GF-D8 (cell line): ENCODE measurements at regions not wholly inside any gene's neighbourhood (a gene's known extent, or its start where the extent isn't known, plus 50 kb on each side); places are given as distances from the start of the nearest gene placed in this dataset.
"Not testable (repeated sequence)": the region's sequence is repeated elsewhere in the genome, so short reads cannot be mapped to it uniquely, and the experiment has no call there.

Experiments used
- DNase-seq: peaks from one replicate; lab custom pipeline; 2025; lab: John Stamatoyannopoulos, UW

DNA sequence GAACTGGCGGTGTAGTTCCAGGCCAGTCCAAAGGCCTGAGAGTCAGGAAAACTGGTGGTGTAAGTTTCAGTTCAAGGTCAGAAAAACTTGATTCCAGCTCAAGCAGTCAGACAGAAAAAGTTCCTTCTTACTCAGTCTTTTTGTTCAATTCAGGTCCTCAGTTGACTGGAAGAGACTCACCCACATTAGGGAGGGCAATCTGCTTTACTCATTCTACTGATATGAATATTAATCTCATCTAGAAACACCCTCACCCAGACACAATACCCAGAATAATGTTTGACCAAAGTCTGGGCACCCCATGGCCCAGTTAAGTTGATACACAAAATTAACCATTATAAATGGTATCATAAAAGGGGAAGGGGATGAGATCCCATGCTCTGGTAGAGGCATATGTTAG is 50.1 kb upstream of the LTA4H start:
- DNase-seq = no peak

DNA sequence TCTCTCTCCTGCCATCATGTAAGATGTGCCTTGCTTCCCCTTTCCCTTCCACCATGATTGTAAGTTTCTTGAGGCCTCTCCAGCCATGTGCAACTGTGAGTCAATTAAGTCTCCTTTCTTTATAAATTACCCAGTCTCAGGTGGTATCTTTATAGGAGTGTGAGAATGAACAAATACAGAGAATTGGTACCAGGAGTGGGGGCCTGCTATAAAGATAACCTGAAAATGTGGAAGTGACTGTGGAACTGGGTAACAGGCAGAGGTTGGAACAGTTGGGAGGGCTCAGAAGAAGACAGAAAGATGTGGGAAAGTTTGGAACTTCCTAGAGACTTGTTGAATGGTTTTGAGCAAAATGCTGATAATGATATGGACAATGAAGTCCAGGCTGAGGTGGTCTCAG is 50.8 kb upstream of the LTA4H start:
- not testable (repeated sequence) for DNase-seq

DNA sequence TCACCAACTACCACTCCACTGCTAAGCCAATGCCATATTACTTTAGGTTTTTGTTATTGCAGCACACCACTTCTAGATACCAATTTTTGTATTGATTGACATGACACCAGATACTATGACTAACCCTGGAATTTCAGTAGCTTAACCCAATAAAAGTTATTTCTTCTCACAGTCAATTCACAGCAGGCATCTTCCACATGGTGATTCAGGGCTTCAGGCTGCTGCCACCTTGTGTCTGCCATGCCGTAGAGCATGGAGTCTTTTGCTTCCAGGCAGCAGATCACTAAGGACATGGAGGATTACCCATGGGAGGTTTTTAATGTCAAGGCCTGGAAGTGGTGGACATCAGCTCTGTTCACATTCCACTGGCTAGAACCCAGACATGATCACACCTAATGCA is 56.4 kb upstream of the LTA4H start:
- no peak for DNase-seq

DNA sequence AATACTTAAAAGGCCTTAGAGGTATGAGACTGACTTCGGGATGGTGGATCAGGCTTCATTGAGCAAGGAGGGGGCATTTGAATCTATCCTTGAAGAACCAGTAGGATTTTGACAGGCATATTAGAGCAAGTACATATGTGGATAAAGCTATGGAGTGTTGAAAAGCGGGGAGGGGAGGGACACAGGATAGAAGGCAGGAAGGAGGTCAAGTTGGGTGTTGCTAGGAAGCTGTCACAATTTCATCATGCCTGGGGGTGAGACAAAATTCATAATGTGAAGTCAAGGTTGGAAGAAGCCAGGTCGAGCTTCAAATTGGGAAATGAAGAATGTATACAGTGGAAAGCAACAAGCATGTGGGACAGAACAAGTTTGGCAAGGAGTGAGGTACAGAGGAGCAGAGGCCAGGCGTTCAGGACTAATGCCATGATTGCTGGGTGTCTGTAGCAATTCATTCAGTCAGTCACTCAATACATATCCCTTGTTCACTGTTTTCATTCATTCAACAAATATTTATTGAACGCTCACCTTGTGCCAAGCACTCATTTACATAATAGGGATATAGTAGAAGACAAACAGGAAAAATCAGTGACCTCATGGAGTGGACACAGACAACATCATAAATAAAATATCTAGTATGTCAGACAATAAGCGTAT is 58.3 kb upstream of the LTA4H start:
- no peak for DNase-seq

DNA sequence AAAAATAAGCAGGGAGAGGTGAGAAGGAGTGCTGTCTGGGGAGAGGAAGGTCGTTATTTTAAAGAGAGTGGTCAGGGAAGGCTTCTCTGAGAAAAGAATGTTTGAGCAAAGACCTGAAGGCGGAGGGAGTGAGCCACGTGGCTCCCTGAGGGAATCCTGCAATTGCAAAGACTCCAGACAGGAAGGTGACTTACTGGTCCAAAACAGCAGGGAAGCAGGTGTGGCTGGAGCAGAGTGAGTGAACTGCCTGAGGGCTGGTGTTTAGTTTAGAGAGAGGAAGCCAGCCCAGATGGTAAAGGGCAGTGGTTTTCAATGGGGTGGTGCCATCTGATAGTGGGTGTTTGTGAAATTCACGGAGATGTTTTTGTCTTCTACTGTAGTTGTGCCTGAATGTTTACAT is 58.8 kb upstream of the LTA4H start:
- DNase-seq = no peak

DNA sequence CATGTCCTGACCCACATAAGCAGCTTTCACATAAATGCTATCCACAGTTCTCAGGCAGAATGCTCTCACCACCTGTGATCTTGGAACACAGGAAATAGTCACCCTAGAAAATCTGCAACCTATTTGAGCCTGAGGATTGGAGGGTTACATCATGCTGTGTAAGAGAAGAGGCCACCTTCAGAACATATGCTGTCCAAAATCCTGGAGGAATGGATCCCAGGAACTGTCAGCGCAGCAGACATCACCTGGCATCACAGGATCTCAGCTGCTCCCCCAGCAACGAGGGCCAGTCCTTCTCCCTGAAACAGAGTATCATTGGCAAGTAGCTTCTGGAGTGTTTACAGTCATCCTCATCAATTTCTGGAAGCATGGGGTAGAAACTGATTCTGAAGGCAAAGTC is 63.2 kb upstream of the LTA4H start:
- DNase-seq = no peak

DNA sequence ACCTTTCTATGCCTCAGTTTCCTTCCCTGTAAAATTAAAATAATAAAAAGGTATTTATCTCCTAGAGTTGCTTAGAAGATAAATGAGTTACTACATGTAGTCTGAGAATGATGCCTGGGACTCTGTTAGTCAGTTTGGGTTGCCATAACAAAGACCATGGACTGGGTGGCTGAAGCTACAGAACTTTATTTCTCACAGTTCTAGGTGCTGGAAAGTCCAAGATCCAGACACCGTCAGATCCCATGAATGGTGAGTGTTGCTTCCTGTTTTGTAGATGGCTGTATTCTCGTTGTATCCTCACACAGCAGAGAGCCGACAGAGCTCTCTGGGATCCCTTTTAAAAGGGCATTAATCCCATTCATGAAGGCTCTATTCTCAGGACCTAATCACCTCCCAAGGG is 64.0 kb upstream of the LTA4H start:
- DNase-seq = no peak

DNA sequence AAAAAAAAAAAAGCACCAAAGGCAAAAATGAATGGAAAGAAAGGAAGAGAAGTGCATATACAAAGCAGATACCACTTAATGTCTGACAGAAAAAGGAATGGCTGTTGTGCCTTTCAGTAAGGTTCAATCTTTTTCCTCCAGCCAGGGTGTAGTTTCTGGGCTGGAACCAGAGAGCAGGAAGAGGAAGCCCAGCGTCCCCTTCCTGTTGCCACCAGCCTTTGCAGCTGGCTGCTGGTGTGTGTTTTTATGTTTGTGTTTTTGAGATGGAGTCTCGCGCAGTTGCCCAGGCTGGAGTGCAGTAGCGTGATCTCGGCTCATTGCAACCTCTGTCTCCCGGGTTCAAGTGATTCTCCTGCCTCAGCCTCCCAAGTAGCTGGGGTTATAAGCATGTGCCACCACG is 64.6 kb upstream of the LTA4H start:
- no peak for DNase-seq

DNA sequence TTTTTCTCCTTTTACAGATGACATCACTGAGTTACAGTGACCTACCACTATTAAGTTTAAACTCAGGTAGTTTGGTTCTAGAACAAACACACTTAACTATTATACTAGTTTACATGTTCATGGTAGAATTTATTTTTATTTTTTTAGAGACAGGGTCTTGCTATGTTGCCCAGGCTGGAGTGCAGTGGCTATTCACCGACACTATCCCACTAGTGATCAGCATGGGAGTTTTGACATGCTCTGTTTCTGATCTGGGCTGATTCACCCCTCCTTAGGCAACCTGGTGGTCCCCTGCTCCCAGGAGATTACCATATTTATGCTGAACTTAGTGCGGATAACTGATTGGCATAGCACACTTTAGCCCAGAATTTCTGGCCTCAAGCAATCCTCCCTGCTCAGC is 66.4 kb upstream of the LTA4H start:
- no peak for DNase-seq

DNA sequence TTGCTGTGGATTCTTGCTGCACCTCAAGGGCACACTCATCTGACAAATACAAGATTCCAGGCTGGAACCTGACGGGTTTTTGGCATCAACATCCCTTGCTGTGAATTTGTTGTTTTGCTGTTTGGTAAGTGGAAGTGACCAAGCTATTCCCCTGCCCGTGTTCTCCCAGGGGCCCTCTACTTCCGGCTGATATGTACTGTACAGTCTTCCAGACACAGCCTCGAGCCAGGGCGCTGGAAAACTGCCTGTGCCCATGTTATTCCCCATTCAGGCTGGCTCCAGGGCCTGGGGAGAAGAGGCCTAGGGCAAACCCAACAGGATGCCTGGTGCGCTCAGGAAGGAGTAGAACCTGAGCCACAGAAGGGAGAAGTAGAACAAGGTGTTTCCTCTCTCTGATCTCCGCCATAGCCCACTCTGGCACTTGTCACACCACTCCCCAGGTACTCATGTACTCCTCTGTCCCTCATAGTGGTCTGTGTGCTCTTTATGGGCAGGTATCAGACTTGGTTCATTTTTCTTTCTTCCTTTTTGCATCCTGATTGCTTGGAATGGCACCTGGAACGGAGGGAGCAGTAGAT is 67.8 kb upstream of the LTA4H start:
- no peak for DNase-seq

DNA sequence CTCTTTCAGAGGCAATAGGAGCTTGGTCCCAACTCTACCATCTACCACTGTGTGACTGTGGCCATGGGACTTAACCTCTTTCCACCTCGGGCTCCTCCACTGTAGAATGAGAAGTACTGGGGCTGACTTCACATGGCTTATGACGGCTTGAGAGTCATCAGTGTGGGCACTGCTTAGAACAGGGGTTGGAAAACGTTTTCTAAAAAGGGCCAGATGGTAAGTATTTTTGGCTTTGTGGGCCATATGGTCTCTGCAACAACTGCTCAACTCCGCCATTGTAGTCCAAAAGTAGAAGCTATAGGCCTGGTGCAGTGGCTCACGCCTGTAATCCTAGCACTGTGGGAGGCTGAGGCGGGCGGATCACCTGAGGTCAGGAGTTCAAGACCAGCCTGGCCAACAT is 69.2 kb upstream of the LTA4H start:
- no peak for DNase-seq

DNA sequence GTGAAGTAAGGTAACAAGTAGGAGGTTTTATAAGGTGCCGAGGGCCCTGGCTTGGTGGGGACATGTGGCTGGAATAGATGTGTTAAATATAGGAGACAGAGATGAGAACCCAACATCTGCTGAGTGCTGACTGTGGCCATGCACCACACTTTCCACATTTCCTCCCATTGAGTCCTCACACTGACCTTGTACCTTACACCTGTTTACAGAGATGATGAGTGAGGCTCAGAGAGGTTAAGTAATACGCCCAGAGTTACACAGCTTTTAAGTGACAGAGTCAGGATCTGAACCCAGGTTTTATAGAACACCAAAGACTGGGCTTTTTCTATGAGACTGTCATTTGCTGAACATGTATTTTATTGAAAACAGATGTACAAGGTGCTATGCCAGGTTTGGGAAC is 70.8 kb upstream of the LTA4H start:
- no peak for DNase-seq

DNA sequence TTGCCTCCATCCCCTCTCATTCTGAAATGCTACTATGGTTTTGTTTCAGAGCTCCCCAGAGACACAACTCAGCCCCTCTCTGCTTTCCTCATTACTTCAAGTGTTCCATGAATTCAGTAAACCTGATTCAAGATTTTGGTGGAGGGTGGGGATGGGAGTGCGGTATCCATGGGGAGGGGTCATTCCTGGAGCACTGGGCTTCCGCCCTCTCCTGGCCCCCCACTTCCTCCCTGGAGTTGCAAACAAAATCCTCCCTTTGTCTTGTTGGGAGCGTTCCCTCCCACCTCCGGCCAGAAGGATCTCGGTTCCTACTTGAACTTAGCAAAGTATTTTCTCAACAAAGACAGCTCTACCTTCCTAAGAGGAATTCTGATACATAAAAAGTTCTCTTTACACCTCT is 71.8 kb upstream of the LTA4H start:
- no peak for DNase-seq

DNA sequence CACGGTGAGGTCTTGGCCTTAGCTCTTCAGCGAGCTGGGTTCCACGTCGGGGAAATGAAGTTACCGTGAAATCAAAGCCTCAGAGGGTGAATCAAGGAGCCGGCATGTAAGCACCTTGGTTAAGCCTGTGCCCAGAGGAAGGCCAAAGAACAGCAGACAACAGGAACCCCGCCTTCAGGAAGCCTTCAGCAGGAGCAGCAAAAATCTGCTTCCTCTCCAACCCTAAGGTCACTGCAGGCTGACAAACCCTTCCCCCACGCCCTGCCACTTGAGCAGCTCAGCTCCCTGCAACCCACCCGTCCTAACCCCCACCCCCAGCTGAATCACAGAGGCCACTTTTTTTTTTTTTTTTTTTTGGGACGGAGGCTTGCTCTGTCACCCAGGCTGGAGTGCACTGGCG is 72.9 kb upstream of the LTA4H start:
- DNase-seq = peak; percentile 38

DNA sequence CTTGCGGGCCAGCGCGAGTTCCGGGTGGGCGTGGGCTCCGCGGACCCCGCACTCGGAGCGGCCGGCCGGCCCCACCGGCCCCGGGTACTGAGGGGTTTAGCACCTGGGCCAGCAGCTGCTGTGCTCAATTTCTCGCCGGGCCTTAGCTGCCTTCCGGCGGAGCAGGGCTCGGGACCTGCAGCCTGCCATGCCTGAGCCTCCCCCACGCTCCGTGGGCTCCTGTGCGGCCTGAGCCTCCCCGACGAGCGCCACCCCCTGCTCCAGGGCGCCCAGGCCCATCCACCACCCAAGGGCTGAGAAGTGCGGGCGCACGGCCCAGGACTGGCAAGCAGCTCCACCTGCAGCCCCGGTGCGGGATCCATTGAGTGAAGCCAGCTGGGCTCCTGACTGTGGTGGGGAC is 73.6 kb upstream of the LTA4H start:
- not testable (repeated sequence) for DNase-seq

DNA sequence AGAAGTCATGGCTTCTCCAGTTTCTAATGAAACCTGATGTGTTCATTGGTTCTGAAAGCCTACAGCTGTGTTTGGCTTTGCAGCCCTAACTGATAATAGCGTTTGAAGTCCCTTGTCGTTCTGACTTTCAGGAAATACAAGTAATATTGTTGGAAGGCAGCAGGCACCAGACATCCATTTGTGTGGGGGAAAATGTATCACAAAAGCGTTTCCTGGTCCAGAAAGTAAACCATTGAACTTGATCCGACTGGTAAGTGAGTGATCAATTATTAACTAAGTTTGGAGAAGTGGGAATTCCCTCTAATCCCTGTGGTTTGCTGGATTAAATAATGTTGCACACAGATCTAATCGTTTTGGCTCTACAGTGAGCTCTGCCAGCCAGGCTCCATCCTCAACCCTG is 77.3 kb upstream of the LTA4H start:
- DNase-seq = no peak

DNA sequence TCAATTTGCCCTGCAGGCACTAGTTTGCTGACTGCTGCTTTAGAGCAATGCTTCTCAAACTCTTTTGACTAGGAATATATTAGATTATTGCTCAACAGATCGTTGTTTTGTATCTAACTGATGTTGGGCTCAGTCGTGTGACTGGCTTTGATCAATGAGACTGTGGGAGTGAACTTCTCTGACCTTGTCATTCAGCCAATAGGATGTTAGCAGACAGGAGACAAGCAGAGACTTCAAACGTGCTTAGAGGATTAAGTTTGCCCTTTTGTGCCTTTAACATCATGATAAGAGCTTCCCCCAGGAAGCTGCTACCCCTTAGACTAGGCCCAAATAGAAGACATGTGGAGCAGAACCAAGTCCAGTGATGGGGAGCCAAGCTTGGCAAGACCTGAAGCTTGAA is 76.7 kb upstream of the ELK3 start:
- no peak for DNase-seq

DNA sequence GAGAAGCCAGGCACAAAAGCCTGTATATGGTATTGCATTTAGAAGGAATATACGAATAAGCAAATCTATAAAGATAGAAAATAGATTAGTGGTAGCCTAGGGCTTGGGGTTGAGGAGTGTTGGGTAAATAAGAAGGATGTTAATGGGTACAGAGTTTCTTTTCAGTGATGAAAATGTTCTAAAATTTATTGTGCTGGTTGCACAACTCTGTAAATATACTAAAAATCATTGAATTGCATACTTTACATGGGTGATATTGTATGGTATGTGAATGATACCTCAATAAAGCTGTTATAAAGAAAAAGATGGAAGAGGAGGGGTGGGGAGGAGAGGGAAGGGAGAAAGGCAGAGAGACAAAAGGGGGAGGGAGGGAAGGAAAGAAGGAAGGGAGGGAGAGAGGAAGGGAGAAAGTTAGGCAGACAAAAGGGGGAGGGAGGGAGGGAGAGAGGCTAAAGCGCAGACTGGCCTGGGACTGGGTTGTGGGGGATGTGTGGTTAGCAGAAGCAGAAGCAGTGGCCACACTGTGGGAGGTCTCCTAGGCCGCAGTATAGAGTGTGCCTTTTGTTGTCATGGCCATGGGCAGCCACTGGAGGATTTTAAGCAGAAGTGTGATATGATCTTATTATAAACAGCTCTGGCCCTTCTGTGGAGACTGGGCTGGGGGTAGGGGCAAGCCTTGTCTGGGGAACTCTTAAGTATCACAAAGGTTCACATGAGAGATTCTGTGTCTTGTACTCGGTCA is 73.6 kb upstream of the ELK3 start:
- peak; percentile 57 for DNase-seq

DNA sequence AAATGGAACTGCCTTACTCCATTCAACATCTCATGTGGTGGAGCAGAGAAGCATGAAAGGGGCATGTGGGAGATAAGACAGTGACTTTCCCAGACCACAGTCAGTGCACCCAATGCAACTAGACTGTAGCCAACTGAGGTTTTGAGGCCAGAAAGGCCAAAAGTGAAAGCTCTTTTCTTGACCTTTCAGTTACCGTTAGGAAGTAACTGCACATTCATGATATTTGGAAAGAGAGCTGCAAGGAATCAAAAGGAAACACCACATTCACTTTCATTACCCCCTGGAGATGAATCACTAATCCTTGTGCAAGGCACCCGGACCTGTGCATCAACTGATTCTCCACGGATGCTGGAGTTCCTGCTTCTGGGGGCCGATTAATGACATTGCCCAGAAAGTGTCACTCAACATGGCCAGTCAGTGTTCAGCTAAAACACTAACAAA is 72.9 kb upstream of the ELK3 start:
- no peak for DNase-seq

DNA sequence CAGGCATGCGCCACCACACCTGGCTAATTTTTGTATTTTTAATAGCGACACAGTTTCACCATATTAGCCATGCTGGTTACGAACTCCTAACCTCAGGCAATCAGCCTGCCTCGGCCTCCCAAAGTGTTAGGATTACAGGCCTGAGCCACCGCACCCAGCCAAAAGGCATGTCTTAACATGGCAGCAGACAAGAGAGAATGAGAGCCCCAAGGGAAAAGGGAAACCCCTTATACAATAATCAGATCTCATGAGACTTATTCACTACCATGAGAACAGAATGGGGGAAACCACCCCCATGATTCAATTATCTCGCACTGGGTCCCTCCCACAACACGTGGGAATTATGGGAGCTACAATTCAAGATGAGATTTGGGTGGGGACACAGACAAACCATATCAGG is 65.9 kb upstream of the ELK3 start:
- not testable (repeated sequence) for DNase-seq

DNA sequence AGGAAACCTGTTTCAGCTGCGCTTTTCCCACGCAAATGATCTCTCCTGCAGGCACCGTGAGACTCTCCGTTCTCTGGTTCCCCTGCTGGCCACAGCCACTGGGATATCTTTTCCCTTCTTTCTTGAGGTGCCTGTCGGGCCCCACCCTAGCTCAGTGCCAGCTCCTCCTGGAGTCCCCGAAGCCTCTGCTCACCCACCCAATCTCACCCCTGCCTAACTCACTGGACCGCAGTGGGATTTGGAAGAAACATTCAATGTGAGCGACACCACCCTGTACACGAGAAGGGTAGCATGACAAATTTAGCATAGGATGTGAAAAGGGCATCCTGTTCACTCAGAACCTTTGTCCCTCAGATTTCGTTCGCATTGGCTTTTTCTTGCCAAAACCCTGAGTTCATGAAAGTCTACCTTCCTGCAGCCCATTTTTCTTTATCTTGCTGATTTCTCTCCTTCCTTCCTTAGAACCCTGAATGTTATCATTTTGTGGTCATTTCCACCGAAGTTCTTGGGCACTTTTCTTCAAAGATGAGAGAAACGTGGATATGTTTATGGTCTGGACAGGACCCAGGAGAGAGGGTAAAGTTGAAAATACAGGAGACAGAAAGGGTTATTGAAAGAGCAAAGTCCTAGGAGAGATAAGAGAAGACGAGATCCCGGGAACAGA is 63.6 kb upstream of the ELK3 start:
- no peak for DNase-seq

DNA sequence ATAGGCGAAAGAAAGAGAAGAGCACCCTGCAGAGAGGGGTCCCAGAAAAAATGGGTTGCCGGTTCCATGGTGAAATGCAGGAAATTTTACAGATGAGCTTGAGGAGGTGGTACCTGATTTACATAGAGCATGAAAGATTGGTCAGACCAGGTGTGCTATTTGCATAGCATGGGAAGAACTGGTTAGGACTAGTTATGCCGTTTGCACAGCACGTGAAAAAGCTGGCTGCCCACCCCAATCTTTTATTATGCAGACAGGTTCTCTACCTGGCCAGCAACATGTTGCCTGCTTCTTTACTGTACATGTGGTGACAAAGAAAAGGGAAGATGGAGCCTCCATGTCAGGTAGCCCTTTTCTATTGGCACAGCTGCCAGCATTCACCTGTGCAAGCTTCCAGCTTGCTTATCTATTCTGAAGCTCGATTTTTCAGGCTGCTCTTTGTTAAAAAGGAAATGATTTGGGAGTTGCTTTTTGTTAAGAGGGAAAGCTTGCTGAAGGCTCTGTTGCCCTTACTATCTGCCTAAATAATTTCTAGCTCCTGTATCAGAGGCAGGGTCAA is 62.9 kb upstream of the ELK3 start:
- no peak for DNase-seq

DNA sequence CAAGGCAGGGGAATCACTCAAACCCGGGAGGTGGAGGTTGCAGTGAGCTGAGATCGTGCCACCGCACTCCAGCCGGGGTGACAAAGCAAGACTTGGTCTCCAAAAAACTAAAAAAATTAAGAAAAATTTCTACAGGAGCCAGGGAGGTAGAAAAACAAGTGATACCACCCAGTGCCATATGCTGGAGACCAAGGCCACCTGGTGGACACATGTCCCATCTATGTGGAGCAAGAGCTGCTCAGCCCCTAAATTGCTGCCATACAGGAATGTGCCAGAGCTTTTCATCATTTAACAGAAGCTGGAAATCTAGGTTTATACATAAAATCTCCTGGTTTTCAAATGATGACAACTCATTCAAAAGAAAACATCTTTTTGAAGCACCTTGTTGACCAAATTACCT is 61.4 kb upstream of the ELK3 start:
- no peak for DNase-seq
